GM20000 (cell line): ENCODE measurements at regions not wholly inside any gene's neighbourhood (a gene's known extent, or its start where the extent isn't known, plus 50 kb on each side); places are given as distances from the start of the nearest gene placed in this dataset.

Experiments
- DNase-seq: peaks from one replicate; pipeline ENCODE4 v3.0.0; 2012; ENCODE audit warnings: low spot score
- CTCF ChIP-seq: IDR thresholded peaks from 2 replicates; pipeline ENCODE4 v1.5.1; 2012; ENCODE audit warnings: mild to moderate bottlenecking, control low read depth; ENCODE audit errors: extremely low read depth, missing control alignments

GRCh38 chr15:47246317-47246716, 471.0 kb upstream of the SEMA6D start:
- TF ChIP-seq CTCF: no peak
- DNase-seq: no peak

- DNase-seq: no peak
- TF ChIP-seq CTCF: no peak
These were observed 458.8 kb upstream of the SEMA6D start for GRCh38 chr15:47258521-47258920.

- DNase-seq: no peak
- TF ChIP-seq CTCF: no peak
These were observed 451.6 kb upstream of the SEMA6D start for GRCh38 chr15:47265686-47266085.

- no peak for DNase-seq
- TF ChIP-seq CTCF: no peak
These were observed 450.7 kb upstream of the SEMA6D start for GRCh38 chr15:47266566-47266965.

- DNase-seq: no peak
- TF ChIP-seq CTCF: no peak
These were observed 443.4 kb upstream of the SEMA6D start for GRCh38 chr15:47273864-47274263.

- DNase-seq: no peak
These were observed 434.1 kb upstream of the SEMA6D start for GRCh38 chr15:47283246-47283645.

GRCh38 chr15:47288794-47289193, 428.5 kb upstream of the SEMA6D start:
- DNase-seq: no peak
- TF ChIP-seq CTCF: no peak

More at GRCh38 chr15:47283246-47283645, 434.1 kb upstream of the SEMA6D start:
- TF ChIP-seq CTCF: no peak
